DND-41 (cell line): ENCODE measurements at regions not wholly inside any gene's neighbourhood (a gene's known extent, or its start where the extent isn't known, plus 50 kb on each side); places are given as distances from the start of the nearest gene placed in this dataset.

Experiments used
- ATAC-seq: fragments of 200-7000 bp; cut with Tn5 transposase; 3 replicates; pipeline ENCODE4 v1.9.1; 2021; ENCODE audit warnings: low read depth; ENCODE audit not compliant: insufficient read depth
- DNase-seq: peaks from one replicate; pipeline ENCODE4 v3.0.0-alpha.2; 2020
- H2AFZ ChIP-seq: 2 replicates; pipeline ENCODE4 v1.6.0; 2012; ENCODE audit warnings: low read depth, low read length
- H3K27ac ChIP-seq: 2 replicates; pipeline ENCODE4 v1.5.1; 2012; ENCODE audit warnings: low read length, inconsistent platforms
- H3K27me3 ChIP-seq: fragments of 200-600 bp; sonication (generic); 2 replicates; pipeline ENCODE4 v1.6.0; 2012; ENCODE audit warnings: low read length, mild to moderate bottlenecking, inconsistent platforms; ENCODE audit not compliant: insufficient read depth, poor library complexity
- H3K36me3 ChIP-seq: 2 replicates; pipeline ENCODE4 v1.5.1; 2012; ENCODE audit warnings: low read length, inconsistent platforms; ENCODE audit not compliant: insufficient read depth
- H3K4me1 ChIP-seq: 2 replicates; pipeline ENCODE4 v1.5.1; 2012; ENCODE audit warnings: mild to moderate bottlenecking, low read length; ENCODE audit not compliant: insufficient read depth
- H3K4me2 ChIP-seq: 2 replicates; pipeline ENCODE4 v1.6.0; 2012; ENCODE audit warnings: mild to moderate bottlenecking, moderate library complexity, low read length, inconsistent platforms; ENCODE audit not compliant: insufficient read depth
- H3K4me3 ChIP-seq, 2 experiments: fragments of 200-600 bp in 1 of 2; shearing (Covaris generic) in 1 of 2; 2 replicates each; pipeline ENCODE4 v1.5.1; 2012 to 2016; ENCODE audit warnings: inconsistent platforms in 2 of 2, low read length in 2 of 2, mild to moderate bottlenecking in 2 of 2, low read depth in 1 of 2, moderate library complexity in 1 of 2
- H3K79me2 ChIP-seq: 2 replicates; pipeline ENCODE4 v1.6.0; 2012; ENCODE audit warnings: low read length, inconsistent platforms; ENCODE audit not compliant: insufficient read depth
- H3K9ac ChIP-seq: 2 replicates; pipeline ENCODE4 v1.6.0; 2012; ENCODE audit warnings: low read depth, mild to moderate bottlenecking, inconsistent platforms, low read length, moderate library complexity
- H3K9me3 ChIP-seq: 2 replicates; pipeline ENCODE4 v1.5.1; 2012; ENCODE audit warnings: low read length, moderate library complexity, mild to moderate bottlenecking, inconsistent platforms; ENCODE audit not compliant: insufficient read depth, severe bottlenecking
- H4K20me1 ChIP-seq: 2 replicates; pipeline ENCODE4 v1.6.0; 2012; ENCODE audit warnings: low read length; ENCODE audit not compliant: insufficient read depth
- CTCF ChIP-seq: IDR thresholded peaks from 2 replicates; pipeline ENCODE4 v1.5.1; 2012; ENCODE audit warnings: borderline replicate concordance, low read length, moderate library complexity, mild to moderate bottlenecking; ENCODE audit not compliant: poor library complexity, severe bottlenecking; ENCODE audit errors: extremely low read depth
- EZH2 ChIP-seq: IDR thresholded peaks from 3 replicates; pipeline ENCODE4 v1.6.1; 2012; ENCODE audit warnings: borderline replicate concordance, low read depth, mild to moderate bottlenecking, moderate library complexity, low read length, inconsistent platforms; ENCODE audit not compliant: severe bottlenecking

DNA sequence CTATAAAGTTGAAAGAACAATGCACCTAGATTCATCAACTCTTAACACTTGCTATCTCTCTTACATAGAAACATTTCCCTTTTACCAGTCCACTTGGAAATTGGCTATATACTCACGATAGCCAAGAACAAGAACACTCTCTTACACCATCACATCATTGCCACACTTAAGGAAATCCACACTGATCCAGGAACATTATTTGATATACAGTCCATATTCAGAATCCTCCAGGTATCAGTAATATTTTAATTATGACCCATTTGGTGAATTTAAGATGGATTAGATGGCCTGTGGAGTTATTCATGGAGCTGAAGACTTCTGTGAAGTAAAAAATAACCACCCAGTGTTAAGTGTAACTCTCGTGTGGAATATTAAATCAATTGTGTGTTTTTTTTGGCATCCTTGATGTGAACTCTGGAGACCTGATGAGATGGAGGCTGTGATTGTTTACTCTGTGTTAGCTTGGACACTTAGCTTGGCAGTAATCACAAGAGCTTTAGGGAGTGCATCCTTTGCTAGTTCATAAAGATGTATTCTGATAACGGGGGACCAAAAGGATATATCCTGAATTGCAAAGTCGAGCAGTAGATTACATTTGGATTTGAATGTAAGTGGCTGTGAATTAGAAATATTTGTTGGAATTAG is 52.0 kb upstream of the ABL1 start:
- no peak overlapping the region for H2AFZ ChIP-seq
- DNase-seq, result no peak
- TF ChIP-seq CTCF, result no peak
- no peak for TF ChIP-seq EZH2
- no peaks in the 10 kb centered on the region for H3K36me3 ChIP-seq
- no peak overlapping the region for H3K4me2 ChIP-seq
- no peak overlapping the region for H3K4me3 ChIP-seq
- no peaks in the 10 kb centered on the region for H3K27me3 ChIP-seq
- ATAC-seq, result no peak
- no peaks in the 10 kb centered on the region for H3K9me3 ChIP-seq
- H3K9ac ChIP-seq, result no peak overlapping the region
- H3K4me1 ChIP-seq, result no peaks in the 10 kb centered on the region
- peaks cover 2% of the 10 kb centered on the region; the same call in 1 of the 2 replicates for H3K79me2 ChIP-seq
- no peak overlapping the region for H3K27ac ChIP-seq
- H4K20me1 ChIP-seq, result peaks cover 18% of the 10 kb centered on the region; the same call in 1 of the 2 replicates

GRCh38 chr9:130785053-130785452 is 50.0 kb upstream of the ABL1 start:
- peaks cover 2% of the 10 kb centered on the region; the same call in 1 of the 2 replicates for H3K79me2 ChIP-seq
- no peak overlapping the region for H3K4me3 ChIP-seq
- H3K9me3 ChIP-seq, result no peaks in the 10 kb centered on the region
- DNase-seq, result no peak
- no peaks in the 10 kb centered on the region for H3K4me1 ChIP-seq
- no peaks in the 10 kb centered on the region for H3K27me3 ChIP-seq
- H3K27ac ChIP-seq, result no peak overlapping the region
- ATAC-seq, result no peak
- H3K36me3 ChIP-seq, result no peaks in the 10 kb centered on the region
- H2AFZ ChIP-seq, result no peak overlapping the region
- H3K4me2 ChIP-seq, result no peak overlapping the region
- H4K20me1 ChIP-seq, result 0 out of 2 replicates have a peak, but pooled peaks cover 14% of the 10 kb centered on the region
- TF ChIP-seq EZH2 (no peak), CTCF (no peak)
- no peak overlapping the region for H3K9ac ChIP-seq
